ENCODE measurements at regions not wholly inside any gene's neighbourhood (a gene's known extent, or its start where the extent isn't known, plus 50 kb on each side); places are given as distances from the start of the nearest gene placed in this dataset.
"Not testable (repeated sequence)": the region's sequence is repeated elsewhere in the genome, so short reads cannot be mapped to it uniquely, and the experiment has no call there.

DNA sequence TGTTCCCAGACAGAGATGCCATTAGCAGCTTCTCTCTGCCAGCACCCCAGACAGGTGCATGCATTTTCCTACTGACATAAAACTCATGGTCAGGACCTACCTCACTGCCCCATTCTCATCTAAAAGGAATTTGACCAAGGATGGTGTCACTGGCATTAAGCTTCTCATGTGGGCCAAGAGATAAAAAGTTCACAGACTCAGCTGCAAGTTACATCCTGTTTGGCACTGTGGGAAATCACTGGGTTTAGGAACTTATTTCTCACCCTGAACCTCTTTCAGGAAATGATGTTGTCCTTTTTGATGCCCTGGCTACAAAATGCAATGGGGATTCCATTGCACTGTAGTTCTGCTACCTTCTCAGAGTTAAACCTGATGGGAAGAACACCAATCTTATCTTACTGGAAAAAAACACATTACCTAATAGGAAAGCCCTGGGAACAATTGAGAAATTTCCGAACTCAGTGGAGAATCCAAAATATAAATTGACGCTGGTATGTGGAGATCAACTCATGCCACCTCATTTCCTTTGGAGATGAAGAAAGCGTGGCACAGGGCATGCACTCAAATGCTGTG is 252.1 kb upstream of the COPS8 start:
- no peak for DNase-seq

DNA sequence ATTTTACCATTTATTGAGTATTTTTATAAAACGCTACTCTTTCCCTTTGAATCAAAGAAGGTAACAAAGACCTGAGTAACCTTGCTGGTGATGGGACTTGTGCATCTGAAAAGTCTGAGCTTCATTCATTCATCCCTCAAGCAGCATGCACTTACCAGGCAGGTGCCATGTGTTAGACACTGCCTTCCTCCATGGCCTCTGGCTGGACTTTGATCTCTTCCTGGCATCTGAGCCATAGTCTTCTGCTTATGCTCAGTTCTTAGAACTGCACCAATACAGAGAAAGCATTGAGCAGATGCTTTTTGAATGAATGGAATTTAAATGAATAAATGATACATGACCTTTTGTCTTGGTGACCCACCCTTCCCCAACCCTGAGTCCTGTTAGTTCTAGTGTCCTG is 251.4 kb upstream of the COPS8 start:
- no peak for DNase-seq

DNA sequence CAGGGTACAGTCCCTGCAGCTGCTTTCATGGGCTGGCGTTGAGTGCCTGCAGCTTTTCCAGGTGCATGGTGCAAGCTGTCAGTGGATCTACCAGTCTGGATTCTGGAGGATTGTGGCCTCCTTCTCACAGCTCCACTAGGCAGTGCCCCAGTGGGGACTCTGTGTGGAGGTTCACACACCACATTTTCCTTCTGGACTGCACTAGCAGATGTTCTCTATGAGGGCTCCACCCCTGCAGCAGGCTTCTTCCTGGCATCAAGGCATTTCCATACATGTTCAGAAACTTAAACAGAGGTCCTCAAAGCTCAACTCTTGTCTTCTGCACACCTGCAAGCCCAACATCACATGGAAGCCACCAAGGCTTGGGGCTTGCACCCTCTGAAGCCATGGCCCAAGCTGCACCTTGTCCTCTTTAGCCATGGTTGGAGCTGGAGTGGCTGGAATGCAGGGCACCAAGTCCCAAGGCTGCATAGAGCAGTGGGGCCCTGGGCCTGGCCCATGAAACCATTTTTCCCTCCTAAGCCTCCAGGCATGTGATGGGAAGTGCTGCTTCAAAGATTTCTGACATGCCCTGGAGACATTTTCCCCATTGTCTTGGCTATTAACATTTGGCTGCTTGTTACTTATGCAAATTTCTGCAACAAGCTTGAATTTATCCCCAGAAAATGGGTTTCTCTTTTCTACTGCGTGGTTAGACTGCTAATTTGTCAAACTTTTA is 250.2 kb upstream of the COPS8 start:
- DNase-seq: no peak

DNA sequence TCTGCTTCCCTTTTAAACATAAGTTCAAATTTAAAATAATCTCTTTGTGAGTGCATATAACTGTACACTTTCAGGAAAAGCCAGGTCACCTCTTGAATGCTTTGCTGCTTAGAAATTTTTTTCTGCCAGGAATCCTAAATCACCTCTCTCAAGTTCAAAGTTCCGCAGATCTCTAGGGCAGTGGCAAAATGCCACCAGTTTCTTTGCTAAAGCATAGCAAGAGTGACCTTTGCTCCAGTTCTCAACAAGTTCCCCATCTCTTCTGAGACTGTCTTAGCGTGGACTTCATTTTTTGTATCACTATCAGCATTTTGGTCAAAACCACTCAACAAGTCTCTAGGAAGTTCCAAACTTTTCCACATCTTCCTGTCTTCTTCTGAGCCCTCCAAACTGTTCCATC is 249.7 kb upstream of the COPS8 start:
- DNase-seq: not testable (repeated sequence)

DNA sequence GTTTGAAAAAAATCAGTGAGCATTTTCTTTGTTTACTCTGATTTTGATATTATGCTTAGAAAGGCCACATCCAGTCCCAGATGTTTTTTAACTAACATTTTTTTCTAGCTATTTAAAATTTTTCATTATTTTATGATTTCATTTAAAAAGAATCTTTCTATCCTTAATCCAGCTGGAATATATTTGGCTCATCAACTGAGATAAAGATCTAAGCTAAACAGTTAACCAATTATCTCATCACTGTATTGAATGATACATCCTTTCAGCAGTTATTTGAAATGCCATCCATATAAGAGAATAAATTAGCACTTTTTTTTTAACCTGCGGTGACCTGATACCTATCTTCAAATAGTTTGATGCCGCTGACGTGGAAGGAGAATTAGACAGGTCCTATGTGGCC is 245.5 kb upstream of the COPS8 start:
- DNase-seq: no peak

DNA sequence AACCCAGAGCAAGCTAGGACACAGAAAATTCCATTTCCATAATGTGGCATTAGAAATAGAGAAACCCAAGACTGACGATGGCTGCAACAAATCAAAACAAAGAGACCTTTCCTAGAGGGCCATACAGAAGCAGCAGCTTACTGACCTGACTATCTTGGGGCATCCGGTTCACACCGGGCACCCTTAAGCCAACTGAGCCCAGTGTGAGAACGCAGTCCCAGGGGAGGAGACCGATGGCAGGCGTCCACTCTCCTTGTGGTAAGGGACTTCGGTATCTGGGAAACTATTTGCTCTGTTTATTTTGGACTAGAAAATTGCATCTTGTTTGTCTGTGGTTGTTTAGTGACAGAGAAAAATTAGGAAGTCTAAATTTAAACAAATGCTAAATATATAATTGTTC is 244.8 kb upstream of the COPS8 start:
- no peak for DNase-seq

DNA sequence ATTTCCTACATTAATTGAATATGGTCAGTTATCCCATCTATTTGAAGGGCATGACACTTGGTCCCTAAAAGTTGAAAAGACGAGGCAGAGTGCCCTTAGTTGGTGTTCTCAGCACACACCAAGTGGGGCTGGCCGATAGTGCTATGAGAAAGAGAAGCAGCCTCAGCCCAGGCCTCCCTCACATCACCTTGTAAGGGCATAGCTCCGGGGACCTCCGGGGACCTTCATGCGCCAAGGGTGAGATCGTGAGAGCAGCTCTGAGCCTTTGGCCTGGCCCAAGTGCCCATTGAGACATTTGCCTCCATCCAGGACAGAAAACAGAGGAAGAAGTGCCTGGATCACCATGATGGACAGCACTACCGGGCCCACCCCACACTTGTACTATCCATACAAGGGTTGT is 244.3 kb upstream of the COPS8 start:
- no peak for DNase-seq

DNA sequence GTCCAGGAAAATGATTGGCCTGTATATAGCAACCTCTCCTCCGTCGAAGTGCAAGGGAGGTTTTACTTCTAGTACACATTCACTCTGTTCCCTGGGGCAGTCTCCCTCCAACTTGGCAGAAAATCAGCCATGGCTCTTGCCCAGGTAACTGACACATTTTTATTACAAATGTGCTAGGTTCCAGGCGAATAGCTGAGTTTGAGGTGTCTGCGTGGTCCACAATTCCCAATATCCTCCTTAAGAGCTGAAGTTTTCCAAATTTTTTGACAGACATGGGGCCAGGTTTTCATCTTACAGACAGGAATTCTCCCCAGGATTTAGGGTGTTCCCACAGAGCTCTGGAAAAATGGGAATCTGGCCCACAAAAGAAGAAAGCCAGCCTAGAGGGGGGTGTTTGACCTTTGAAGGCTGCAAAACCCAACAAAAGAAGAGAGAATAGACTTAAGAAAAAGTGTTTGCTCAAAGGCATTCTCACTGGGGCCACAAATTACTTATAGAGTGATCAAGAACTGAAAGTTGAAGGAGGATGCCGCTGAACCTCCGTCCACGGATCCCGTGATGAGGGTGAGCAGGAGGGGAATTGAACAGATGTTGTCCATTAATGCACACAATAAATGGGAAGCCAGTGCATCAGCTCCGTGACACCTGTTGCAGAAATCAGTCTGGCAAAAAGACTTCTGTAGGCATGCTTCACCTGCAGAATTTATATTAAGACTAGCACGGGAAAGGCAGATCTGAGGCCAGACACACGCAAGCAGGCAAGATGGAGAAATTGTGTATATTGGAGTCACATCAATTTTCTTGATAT is 242.3 kb upstream of the COPS8 start:
- peak; percentile 40 for DNase-seq

DNA sequence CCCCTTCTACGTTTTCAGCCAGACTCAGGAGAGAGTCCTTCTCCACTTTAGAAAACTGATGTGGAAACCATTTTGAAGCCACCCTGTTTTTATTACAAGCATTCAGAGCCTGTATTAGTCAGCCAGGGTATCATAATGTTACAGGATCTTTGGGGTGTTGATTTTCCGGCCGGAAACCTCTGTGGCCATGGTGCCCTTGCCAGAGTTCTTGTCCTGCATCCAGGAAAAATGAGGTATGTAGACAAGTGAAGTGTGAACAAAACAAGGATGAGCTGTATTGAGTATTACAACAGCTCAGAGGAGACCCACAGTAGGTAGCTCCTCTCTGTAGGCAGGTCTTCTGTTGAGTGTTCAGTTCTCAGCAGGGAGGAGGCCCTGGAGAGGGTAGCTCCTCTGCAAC is 241.0 kb upstream of the COPS8 start:
- no peak for DNase-seq

DNA sequence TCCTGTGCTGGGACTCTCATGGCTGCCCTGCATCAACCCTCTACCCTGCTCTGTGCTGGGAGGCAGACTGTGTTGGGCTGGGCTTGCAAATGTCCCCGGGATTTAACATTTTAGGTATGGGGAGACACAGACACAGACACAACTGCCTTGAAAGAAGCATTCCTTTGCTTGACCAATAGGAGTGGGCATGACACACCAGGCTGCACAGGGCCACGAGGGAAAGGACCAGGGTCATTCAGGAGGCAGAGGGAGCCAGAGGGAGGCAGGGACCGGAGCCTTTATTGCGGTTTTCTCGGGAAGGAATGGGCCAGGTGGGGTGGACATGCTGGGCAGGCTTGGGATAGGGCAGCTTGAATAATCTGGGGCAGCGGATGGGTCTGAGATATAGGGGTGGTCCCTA is 238.7 kb upstream of the COPS8 start:
- DNase-seq: no peak

DNA sequence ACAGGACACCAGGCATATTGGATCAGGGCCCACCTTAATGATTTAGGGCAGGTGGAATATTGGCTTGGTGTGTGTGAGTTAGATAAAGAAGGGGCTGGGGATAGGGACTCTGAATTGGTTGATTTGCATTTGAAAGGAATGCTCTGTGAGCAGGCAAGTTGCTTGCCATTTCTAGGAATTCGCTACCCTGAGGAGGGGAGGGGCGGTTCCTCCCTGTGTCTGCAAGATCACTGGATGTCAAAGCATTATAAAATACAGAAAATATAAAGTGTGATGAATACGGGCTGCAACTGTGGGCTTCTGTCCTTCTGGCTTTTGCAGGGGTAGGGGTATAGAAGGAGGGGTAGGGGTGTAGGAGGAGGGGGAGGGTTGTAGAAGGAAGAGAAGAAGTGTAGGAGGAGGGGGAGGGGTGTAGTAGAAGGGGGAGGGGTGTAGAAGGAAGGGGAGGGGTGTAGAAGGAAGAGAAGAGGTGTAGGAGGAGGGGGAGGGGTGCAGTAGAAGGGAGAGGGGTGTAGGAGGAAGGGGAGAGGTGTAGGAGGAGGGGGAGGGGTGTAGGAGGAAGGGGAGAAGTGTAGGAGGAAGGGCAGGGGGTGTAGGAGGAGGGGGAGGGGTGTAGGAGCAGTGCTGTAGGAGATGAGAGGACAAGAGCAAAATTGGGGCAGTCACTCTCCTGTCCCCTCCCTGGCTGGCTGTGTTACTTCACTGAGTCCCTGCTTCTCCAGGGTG is 238.0 kb upstream of the COPS8 start:
- no peak for DNase-seq

DNA sequence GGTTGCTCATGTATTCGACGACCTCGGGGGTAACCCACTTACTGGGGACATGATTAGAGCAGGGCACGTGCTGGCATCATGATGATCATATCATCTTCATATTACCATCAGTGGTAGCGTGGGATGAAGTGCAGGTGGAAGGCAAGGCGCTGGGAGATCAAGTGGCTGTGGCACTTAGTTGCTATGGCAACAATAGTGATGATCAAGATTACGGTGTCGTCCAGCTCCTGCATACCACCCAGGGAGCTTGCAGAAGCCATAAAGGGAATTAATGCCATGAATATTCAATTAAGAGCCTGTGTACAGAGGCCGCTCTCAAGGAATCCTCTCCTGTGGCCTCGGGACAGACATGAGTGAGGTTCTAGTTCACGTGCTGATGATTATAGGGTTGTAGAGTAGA is 237.2 kb upstream of the COPS8 start:
- no peak for DNase-seq

DNA sequence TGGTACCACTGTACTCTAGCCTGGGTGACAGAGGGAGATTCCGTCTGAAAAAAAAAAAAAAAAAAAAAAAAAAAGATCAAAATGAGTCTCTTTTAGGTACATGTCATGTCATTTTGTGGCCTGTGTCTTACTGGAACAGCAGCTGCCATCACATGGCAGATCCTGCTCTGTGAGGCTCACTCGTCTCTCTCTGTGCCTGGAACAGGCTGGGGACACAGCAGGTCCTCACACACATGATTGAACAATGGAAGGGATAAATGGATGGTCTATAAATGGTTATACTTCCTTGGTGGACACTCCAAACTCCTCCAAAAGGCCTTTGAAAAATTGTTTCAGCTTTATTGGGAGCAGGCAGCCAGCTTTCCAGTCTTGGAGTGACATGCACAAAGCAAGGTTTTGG is 236.2 kb upstream of the COPS8 start:
- no peak for DNase-seq

DNA sequence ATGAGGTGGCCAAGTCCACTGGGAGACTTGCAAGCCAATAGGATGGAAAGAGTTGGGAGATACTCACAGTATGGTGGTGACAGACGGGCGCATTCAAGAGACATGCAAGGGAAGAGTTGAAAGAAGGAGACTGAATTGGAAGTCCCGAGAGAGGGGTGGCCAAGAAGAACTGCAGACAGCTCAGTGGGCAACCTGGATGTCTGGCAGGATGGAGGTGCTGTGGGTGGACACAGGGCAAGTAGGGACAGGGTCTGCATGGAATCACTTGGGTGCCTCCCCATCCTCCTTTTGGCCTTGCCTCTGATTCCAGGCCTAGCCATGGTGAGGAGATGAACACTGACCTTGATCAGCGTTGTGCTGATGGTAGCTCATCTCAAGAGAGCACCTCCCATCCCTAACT is 235.7 kb upstream of the COPS8 start:
- DNase-seq: no peak

DNA sequence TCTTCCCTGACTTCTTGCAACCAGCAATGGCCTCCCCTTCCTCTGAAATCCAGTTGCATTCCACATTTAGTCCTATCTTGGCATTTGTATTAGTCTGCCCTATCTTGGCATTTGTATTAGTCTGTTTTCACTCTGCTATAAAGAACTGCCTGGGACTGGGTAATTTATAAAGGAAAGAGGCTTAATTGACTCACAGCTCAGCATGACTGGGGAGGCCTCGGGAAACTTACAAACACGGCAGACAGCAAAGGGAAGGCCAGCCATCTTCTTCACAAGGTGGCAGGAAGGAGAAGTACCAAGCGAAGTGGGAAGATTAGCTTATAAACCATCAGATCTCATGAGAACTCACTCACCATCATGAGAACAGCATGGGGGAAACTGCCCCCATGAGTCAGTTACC is 234.5 kb upstream of the COPS8 start:
- DNase-seq: no peak

DNA sequence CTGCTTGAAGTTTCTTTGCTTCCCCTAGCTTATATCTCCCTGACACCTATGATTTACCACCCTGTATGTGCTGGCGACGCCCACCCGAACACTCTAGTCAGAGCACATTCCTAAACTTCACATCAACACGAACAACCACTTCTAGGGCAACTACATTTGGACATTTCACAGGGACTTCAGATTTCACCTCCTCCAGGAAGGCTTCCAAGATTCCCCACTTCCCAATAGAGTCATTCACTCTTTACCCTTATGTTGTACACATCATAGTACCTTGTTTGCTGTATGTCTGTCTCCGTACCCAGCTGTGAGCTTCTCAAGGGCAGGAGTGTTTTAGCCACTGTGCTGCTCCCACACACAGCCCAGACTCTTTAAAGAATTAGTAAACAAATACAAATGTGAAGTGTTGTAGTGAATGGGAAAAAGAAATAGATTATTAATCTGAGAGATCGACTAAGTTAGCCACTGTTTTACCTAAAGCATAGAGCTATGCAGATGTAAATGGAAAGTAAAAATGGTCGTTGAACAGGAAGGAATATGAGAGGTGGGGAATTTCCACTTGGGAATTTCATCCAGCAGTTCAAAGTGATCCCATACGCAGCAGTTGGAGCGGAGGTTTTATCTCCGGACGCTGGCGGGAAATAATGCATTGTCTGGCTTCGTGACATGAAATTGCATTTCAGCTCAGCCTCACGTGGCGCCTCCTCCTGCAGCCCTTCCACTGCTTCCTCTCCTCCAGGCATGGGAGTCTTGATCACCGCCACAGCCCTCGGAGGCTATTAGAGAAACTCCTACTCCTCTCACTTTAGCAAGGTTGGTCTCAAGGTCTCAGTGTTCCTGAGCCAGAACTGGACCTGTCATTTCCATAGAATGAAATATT is 233.4 kb upstream of the COPS8 start:
- peak; percentile 55 for DNase-seq

DNA sequence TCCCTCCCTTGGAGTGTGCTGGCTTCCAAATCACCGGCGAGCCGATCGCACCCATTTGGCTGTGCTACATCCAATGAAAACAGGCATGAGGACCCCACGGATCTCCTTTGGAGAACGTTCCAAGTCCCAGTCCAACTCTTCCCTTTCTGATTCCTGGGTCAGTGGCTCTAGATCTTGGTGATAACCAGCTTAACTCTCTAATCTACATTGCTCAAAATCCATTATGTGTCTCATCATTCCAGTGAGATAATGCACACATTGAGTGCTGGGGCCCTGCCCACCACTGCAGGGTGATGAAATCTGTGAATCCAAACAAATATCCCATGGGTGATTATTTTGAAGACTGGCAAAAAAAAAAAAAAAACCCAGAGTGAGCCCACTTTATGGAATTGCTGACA is 232.7 kb upstream of the COPS8 start:
- no peak for DNase-seq

DNA sequence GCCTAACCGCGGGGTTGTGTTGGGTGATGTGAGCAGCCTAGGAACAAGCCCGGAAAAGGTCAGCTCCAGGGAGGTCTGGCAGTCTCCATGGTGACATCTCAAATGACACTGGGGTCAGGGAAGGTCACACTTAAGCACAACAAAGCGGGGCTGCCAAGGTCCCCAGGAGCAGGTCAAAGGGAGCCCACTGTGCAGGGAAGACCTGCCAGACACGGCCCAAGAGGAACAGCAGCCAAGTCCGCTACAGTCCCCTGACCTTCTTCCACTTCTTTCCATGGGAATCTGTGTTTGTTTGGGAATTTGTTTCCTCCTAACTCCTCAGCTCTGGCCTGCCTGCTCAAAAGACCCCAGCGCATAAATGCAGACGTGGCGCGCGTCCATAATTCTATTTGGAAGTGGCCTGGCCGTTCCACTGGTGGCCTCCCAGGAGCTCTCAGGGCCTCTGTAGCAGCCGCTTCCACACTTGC is 232.1 kb upstream of the COPS8 start:
- no peak for DNase-seq

DNA sequence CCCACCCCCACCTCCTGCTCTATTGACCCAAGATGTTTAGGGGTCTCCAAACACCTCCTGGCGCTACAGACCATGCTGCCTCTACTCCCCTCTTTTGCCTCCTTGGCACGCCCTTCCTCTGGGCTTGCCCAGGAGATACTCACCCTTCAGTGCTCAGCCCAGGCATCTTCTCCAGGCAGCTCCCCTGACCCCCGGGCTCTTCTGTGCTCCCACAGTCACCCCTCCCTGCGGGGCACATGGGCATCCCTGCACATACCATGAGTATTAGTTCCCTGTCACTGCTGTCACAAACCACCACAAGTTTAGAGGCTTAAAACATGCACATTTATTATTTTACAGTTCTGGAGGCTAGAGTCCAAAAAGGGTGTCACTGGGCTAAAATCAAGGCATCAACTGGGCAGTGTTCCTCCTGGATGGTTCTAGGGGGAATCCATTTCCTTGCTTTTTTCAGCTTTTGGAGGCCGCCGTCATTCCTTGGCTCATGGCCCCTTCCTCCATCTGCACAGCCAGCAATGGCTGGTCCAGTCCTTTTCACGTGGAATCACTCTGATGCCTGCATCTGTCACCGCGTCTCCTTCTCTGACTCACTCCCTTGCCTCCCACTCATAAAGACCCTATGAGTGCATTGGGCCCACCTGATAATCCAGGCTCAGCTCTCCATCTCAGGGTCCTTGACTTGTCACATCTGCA is 230.4 kb upstream of the COPS8 start:
- DNase-seq: no peak

DNA sequence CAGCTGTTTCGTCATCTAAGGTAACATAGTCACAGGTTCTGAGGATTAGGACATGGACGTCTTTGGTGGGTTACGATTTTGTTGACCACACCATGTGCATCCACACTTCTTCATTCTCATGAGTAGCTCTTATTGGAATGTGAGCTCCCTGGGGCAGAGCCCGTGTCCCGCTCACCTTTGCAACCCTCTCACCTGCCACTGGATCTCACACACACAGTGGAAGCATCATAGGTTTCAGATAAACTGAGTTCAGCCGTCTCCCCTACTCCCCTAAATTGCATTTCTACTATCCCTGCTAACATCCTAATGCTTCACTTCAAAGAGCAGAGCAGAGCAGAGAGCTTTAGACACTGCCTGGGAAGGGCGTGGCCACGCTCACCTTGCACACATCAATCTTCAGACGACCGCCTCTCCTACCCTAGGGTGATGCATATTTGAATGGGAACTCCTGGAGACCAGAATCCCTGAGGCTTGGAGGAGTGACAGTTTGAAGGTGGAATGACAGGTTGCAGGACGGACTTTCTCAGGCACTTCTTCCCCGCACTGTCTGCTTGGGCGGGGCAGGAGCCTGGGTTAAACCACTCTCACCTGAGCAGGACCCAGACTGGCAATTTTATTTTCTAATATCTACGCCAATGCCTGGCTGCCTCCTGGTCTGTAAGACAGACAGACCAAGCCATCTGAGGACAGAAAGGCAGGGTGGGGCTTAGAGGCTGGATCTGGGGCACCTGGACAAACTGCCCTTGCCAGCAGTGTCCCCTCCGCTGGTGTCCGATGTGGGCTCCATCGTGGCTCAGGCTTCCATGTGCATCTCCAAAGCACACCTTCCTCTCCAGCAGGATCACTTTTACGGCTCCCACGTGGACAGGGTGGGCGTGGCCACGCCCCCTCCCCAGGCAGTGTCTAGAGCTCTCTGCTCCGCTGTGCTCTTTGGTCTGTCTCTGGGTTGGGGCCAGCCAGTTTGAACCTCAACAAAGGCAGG is 229.5 kb upstream of the COPS8 start:
- no peak for DNase-seq

All from hindlimb muscle (tissue), 1 donor.